HG03575 (cell line): ENCODE measurements at regions not wholly inside any gene's neighbourhood (a gene's known extent, or its start where the extent isn't known, plus 50 kb on each side); places are given as distances from the start of the nearest gene placed in this dataset.

Source experiments
- ATAC-seq: cut with Tn5 transposase; IDR thresholded peaks from one replicate; pipeline ENCODE4 v1.9.1; 2021; ENCODE audit not compliant: unreplicated experiment, insufficient number of reproducible peaks, low FRiP score; ENCODE audit errors: extremely low read depth

DNA sequence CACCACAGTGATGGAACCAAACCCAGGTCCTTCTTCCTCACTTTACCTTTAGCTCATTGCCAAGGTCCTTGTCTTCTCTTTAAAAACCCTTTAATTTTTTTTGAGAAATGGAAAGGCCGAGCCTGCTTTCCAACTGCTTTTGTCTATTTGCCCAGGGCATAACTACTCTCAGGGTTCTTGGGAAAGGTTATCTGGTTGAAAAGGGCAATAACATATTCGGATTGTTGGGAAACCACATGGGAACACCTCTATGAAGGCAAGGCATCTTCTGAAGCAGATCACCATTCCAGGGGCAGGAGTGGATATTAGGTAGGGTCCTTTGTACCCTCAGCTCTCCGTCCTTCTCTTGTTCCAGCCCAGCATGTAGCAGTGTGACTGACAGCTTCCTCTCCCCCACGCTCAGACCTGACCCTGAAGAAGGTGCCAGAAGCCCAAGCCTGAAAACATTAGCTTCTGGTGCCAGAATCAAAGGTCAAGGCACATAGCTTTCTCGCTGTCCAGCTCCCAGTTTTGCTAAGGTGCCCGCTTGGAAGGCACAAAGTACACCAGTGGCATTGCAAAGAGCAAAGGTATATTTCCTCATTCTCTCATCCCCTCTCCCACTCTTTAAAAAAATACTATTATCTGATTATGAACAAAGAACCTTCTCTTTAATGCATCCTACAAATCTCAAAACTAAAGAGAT lies 123.2 kb upstream of the LINC00305 start:
- no peak for ATAC-seq

DNA sequence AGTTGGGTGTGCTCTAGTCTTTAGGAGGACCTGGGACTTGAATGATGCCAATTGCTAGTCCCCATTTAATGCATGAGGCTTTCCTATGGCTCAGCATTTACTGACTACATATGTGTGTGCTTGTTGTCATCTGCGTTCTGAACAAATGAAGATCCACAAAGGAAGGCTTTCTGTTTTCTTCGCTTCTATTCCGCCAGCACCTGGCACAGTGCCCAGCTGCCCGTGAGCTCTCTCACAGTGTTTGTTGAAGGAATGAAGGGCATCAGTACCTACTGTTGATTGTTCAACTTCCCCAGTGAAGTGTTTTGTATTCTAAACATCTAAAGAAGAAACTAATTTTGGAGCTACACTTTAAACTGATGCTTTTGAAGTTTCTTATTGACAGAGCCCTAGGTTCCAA lies 122.4 kb upstream of the LINC00305 start:
- no peak for ATAC-seq

DNA sequence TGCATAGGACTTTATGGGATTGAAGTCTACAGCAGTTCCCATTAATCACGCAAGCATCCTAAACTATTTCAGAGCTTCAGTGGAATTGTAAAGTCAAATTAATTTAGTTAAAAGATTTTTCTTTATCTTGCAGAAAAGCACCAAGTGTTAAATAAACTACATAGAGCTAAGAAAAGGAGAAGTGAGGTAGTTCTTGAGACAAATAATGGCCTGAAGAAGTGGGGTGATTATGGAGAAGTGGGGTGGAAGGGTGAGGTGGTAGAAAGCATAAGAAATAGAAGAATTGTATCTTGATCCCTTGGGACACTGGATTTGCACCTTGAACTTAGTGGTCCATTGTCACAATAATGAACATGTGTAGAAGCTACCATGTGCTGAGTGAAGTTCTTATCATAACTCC lies 121.7 kb upstream of the LINC00305 start:
- ATAC-seq, result no peak

DNA sequence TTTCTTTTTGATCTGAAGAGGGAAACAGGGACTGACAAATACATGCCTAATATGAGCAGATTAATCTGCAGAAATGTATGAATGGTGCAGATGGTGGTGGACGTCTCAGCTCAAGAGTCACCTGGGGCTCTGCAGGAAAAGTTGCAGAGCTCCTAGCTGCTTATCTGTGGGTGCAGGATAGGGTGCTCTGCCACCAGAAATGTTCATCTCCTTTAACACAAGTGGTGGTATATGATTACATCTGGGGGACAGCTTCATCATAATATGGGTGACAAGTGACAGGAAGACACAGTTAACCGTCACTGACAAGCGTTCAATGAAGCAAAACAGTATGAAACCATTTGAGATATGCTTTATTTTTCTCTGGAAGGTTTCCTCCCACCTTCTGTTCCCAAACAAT lies 121.2 kb upstream of the LINC00305 start:
- ATAC-seq, result no peak

DNA sequence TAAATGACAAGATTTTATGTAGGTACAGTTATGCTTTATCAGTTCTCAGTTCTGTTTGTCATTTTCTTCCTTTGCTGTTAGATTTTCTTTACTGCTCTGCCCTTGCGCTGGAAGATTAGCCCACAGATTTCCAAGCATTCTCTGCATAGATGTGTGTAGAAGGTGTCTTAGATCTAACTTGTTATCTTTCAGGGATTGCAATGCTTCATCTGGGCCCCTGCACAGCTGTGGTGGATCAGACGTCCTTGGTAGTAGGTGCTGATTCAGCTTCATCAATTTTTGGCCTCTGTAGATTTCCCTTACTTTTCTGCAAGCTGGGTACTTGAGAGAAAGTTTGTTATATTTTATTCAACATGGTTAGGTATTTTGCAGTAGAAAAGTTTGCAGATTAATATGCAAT lies 115.3 kb upstream of the LINC00305 start:
- ATAC-seq, result no peak

DNA sequence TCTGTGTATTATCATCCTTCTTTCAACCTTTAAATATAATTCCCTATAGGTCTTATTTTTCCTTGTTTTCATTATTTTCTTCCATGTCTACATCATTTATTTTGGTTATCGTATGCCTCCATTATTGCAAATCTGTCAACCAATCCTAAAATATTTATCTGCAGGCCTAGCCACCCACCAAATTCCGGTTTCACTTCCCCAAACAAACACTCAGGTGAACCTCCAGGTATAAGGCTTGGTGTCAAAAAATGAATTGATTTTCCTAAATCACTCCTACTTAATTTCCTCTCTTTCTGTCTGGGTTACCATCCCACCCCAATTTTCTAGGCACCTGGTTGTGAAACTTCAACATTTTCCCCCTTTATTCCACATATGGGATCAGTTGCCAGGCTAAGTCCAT lies 111.9 kb upstream of the LINC00305 start:
- no peak for ATAC-seq

DNA sequence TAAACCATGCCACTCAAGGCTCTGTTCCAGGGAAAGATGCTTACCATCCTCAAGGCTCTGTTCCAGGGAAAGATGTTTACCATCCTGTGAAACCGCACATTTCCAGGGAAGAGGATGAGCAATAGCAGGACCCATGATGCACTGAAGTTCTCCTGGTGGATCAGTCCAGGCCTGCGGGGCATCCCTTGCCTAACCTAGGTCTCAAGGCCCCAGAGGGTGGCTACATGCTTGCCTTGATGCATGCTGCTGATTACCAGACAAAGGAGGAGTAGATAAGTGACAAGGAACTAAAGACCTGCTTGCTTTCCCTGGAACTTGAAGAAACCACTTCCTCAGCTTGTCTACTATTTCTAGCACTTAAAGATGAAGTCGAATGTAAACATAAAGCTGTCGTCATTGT lies 111.0 kb upstream of the LINC00305 start:
- ATAC-seq, result no peak

DNA sequence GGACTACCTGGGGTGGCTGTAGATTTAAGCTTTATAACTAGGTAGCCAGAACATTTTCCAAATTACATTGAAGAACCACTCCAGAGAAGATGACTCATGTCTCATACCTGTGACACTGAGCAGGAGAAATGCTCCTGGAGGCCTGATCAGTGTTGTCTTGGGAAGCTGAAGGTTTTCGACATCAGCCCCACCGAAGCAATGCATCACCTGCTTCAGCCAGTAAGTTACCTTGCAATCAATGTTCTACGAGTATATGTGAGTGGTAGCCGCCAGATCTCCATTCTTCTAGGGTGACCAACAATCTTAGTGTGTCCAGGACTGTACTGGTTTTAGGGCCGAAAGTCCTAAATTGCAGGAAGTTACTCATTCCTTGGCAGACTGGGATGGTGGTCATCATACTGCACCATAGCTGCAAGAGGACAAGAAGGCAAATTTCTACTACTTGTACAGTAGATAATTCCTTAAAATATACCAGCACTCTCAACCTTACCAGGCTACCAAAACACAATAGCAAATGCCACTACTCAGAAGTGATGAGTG lies 109.3 kb upstream of the LINC00305 start:
- no peak for ATAC-seq

DNA sequence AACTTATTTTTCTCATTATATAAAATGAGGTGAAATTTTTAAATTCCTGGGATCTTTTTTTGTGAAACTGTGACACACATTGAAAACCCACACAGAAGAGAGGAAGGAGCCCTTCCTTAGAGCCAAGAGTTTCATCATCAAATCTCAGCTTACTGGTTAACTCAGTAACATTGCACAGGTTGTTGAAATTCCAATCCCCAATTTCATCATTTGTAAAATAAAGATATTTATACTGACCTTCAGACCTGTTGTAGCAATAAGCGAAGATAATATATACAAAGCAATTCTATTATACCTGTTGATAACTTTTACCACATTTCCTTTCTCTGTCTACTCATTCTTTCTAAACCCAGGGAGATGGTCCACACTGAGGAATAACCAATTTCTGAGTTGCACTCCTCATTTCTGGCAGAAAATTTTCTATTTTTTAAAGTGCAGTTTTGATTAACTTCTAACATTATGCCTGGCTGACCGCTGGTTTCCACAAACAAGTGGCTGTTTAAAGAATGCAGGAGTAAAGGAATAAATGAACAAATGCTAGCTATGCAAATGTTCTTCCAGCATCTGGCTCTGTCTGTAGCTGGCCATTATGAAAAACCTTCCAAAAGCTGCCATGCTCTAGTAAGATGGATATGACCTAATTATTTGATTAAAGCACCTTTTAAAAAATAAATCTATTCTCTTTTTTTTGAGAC lies 105.7 kb upstream of the LINC00305 start:
- no peak for ATAC-seq

DNA sequence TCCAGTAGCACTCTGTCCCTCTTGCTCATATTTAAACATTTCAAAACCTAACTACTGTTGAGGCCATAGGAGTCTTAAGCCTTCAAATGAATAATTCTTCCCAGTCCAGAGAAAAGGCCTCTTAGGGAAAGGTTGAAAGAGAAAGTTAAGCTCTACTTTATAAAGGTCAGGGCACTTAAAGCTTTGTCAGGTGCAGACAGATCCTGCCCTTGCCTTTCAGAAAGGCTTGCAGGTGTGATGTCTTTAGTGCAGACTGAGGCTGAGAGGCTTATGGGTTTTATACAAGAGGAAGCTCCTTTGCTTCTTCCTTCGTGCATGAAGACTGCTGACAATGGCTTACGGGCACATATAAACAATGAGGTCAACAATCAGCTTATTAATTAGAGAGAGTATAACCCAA lies 105.0 kb upstream of the LINC00305 start:
- ATAC-seq, result no peak

DNA sequence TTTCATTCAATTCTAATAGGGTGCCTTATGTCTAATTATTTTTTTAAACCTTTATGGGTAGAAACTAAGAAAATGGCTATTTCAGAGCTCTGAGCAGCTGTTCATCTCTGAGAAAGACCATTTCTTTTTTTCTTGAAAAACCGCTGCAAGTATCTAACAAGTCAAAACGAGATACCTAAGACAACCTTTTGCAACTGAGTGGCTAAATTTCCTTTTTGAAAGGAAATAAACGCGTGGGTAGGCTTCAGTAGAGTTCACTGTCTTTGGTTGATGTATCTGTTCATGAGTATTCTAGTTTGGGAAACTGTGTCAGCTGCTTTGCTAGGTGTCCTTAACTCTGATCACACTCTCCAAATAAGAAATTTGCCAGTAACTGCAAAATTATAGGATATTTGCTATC lies 104.3 kb upstream of the LINC00305 start:
- no peak for ATAC-seq

DNA sequence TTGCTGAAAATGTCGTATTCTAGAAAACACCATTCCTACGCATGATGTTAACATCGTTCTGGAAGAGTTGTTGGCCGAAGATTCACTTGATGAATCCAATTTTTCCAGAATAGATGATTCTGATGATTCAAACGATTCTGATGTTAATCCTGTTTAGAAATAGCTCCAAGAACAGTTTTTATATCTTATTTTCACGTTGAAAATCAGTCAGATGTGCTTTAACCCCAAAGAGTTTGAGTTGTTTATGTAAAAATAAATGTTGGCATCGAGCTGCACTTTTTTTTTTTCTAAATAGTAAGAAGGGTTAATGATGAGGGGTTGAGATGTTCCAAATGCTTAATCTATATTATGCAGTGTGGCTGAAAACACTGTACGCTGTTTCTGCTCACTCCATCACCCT lies 99.9 kb upstream of the LINC00305 start:
- no peak for ATAC-seq

DNA sequence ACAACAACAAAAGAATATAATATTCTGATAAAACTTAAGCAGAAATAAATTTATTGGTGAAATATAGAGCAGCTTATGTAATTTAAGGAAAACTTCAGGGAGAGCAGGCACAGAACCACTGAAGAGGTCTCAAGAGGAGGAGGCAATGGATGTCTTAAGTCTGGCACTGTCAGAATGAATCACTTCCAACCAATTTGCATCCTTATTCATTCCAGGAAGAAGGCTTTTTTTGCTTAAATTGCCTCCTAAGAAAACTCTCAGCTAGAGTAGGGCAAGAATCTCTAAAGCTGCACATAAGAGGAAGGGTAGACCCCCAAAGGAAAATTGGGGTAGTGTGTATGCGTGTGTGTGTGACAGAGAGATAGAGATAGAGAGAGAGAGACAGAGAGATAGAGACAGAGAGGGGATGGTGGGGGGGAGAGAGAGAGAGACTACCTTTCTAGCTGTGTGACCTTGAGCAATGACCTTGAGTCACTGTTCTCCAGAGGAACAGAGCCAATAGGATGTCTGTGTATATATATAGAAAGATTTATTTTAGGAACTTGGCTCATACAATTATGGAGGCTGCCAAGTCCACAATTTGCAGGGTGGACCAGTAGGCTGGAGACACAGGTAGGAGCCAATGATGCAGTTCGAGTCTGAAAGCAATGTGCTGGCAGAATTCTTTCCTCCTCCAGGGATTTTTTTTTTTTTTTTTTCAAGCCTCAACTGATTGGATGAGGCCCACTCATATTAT lies 96.4 kb upstream of the LINC00305 start:
- ATAC-seq, result no peak

DNA sequence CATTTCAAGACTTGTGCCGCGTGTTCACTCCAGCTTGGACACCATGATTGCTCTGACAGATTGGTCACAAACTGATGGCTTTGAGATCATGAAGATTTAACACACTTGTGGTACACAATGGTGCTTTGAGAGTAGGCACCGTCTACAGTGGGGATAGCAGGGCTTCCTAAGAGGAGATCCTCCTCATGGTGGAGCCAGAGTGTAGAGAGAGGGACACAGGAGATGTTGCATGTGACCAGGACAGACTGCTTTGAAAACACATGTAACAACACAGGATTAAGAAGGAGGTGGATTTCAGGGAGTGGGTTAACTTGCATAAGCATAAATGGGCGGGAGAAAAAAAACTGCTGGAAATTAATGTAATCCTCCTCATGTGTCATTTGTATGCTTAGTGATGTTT lies 95.7 kb upstream of the LINC00305 start:
- ATAC-seq, result no peak

DNA sequence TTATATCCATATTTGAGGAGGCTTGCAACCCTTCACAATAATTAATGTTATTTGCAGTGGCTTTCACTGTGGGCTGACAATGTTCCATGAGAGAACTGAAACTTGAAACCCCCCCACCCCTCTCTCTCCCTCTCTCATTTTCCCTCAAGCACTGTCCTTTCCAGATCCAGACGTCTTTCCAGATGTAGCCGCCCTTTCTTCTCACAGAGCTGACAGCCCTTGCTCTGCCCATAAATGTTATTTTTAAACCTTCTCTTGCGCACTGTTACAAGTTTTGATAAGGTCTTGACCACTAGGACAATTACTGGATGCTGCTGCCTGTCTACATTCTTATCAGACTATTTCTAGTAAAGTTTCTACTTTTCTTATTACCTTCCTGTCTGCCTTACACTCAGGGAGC lies 91.4 kb upstream of the LINC00305 start:
- no peak for ATAC-seq

DNA sequence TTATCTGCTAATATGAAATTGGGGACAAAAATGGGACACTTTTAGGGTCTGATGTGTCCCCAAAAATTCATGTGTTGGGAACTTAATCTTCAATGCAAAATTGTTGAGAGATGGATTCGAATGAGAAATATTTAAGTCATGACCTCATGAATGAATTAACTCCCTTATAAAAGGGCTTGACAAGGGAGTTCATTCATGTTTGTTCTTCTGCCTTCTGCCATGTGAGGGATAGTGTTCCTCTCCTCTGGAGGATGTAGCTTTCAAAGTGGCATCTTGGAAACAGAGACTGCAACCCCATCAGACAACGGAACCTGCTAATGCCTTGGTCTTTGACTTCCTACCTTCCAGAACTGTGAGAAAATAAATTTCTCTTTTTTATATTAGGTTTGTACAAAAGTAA lies 89.2 kb upstream of the LINC00305 start:
- ATAC-seq, result no peak

DNA sequence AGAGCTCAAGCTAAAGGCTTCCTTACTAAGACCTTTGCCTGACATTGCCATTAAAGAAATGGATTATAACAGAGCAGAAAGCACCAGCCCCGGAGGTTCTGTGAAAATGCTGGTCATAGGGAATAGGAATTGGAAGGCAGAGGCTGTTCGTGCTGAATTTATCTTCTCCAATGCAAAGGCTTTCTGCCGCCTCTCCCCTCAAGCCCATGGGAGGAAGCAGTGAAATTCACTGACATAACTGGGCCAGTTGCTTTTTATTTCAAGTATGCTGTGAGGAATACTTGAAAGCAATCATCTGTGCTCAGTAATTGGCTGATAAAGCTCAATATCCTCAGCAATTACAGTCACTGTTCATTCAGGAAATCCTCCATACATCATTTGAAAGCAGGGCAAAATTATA lies 85.4 kb upstream of the LINC00305 start:
- ATAC-seq, result no peak

DNA sequence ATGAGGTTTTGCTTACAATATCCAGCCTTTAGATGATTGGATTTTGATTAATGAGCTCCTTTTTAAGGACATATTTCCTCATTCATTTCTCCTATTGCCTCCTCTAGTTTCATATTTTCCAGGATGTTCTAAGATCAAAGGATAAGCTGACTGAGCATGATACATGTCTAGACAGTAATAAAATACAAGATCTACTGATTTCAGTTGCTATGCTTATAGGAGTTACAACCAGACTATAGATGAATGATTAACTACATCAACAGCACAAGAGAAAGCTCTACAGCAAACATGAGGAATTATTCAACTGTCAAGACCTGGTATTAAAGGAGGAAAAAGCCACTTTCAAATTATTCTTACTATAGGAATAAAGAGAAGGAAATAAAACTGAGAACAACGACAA lies 85.0 kb upstream of the LINC00305 start:
- no peak for ATAC-seq

DNA sequence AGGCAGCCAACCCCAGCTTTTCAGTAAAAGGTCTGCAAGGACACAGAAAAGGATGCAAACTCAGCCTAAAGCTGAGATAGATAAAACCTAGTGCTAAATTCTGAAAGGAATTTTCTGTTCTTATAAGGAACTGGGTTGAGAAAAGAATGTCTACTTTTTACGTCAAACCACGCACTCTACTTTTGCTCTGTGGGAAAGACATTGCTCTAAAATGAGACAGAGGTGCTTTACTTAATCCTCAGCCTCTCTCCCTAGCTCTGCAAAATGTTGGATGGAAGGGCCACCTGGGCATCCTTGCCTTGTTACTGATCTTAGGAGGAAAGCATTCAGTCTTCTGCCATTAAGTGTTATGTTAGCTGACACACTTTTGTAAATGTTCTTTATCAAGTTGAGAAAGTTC lies 72.1 kb upstream of the LINC00305 start:
- ATAC-seq, result no peak

DNA sequence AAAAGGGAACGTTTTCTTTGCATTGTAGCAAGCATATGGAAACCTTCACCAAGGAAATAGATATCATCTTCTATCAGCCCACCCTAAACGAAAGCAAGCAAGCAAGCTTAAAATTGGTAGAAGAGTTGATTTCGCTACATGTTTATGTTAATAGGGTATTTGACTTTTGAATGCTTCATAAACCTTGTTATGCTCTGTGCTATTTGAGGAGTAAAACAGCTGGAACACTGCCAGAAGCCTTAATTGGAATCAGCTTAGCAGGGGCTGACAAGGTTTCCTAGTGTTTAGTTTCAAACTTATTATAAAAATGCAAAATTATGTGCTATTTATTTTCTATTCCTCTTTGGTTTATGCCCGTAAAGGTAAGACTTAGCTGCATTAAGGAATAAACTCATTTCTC lies 70.6 kb upstream of the LINC00305 start:
- ATAC-seq, result no peak
